ENCODE measurements at regions not wholly inside any gene's neighbourhood (a gene's known extent, or its start where the extent isn't known, plus 50 kb on each side); places are given as distances from the start of the nearest gene placed in this dataset.

GRCh38 chrX:3951859-3952258 is 238.4 kb upstream of the PRKX start:
- TF ChIP-seq CREB1 (IDR thresholded peaks at IDR 0.05; ENCODE audit: low read depth), result no peak
- TF ChIP-seq POLR2A (IDR thresholded peaks at IDR 0.05; ENCODE audit: low read depth, low read length), result no peak
- no peak for TF ChIP-seq ESRRA (IDR thresholded peaks at IDR 0.05; ENCODE audit: low read length)
- no peak for TF ChIP-seq CBX5 (IDR thresholded peaks at IDR 0.05; ENCODE audit: low read depth)
- no peak for TF ChIP-seq CEBPB (IDR thresholded peaks at IDR 0.05; ENCODE audit: borderline replicate concordance in 1 of 2, low read depth in 2 of 2, low read length in 2 of 2)
- no peak for TF ChIP-seq CEBPZ (IDR thresholded peaks at IDR 0.05; ENCODE audit: low read depth, low read length)
- no peak for TF ChIP-seq TBL1XR1 (IDR thresholded peaks at IDR 0.05; ENCODE audit: low read depth, low read length)
- TF ChIP-seq CTCF (IDR thresholded peaks at IDR 0.05 in 2 of 3, conservative IDR thresholded peaks at IDR 0.05 in 1 of 3; ENCODE audit: control insufficient read depth in 2 of 3, extremely low read depth in 1 of 3, insufficient read depth in 1 of 3, low read depth in 3 of 3, low read length in 3 of 3), result no peak
- TF ChIP-seq CREM (IDR thresholded peaks at IDR 0.05; ENCODE audit: low read depth), result no peak

Data from GM12878 (cell line).